H1 (cell line): ENCODE measurements at regions not wholly inside any gene's neighbourhood (a gene's known extent, or its start where the extent isn't known, plus 50 kb on each side); places are given as distances from the start of the nearest gene placed in this dataset.

Experiments used
- POLR2A ChIP-seq, 2 experiments: IDR thresholded peaks; 1 replicate in 1 of 2; 2 replicates in 1 of 2; pipeline ENCODE4 v1.6.1; 2011; ENCODE audit warnings: low read depth in 2 of 2, low read length in 2 of 2, mild to moderate bottlenecking in 2 of 2; ENCODE audit errors: control extremely low read depth in 1 of 2
- POLR2AphosphoS5 ChIP-seq: IDR thresholded peaks from 2 replicates; pipeline ENCODE4 v1.6.1; 2011; ENCODE audit warnings: low read depth, low read length
- RFX5 ChIP-seq: IDR thresholded peaks from 2 replicates; pipeline ENCODE4 v1.6.1; 2011; ENCODE audit warnings: low read depth, low read length, improper control_type of control experiment, borderline replicate concordance

DNA sequence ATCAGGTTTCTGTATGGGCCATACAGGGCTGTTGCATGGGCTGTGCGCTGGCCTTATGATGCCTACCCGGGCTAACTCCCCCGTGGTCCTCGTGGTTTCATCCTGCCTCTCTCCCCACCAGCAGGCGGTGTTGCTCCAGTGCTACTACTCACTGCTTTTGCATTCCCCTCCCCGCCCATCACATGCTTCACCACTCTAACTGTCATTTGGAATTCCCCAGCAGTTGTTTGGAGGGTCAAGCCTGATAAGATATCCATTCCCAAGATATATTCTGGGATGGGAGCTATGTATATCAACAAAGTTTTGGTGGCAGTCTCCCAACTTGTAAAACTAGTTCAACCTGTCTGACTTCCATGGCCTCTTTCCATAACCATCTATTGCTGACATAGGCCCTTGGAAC is 233.2 kb upstream of the SOX4 start:
- TF ChIP-seq POLR2AphosphoS5 (no peak), RFX5 (no peak), POLR2A (IDR thresholded peaks at IDR 0.05; ENCODE audit: control extremely low read depth in 1 of 2, low read depth in 2 of 2, low read length in 2 of 2) (no peak)
